Fibroblast of lung (primary cell): ENCODE measurements at regions not wholly inside any gene's neighbourhood (a gene's known extent, or its start where the extent isn't known, plus 50 kb on each side); places are given as distances from the start of the nearest gene placed in this dataset.

ENCODE experiments used
- DNase-seq, 2 donors: peaks; one replicate each; pipeline versions ENCODE4 v3.0.0 to v3.0.0-alpha.2; 2010; ENCODE audit warnings: low read depth in 2 of 2
- H2AFZ ChIP-seq: 2 replicates; pipeline ENCODE4 v1.5.1; 2012; ENCODE audit warnings: low read length, control low read depth, inconsistent platforms
- H3K27ac ChIP-seq: 2 replicates; pipeline ENCODE4 v1.5.1; 2011; ENCODE audit warnings: low read length, control low read depth; ENCODE audit not compliant: insufficient read depth
- H3K27me3 ChIP-seq: 2 replicates; pipeline ENCODE4 v1.5.1; 2011; ENCODE audit warnings: mild to moderate bottlenecking, low read length; ENCODE audit not compliant: control insufficient read depth, insufficient read depth
- H3K36me3 ChIP-seq: 2 replicates; pipeline ENCODE4 v1.5.1; 2011; ENCODE audit warnings: low read length; ENCODE audit not compliant: control insufficient read depth, insufficient read depth
- H3K4me1 ChIP-seq: 2 replicates; pipeline ENCODE4 v1.5.1; 2011; ENCODE audit warnings: low read length; ENCODE audit not compliant: control insufficient read depth, insufficient read depth; ENCODE audit errors: extremely low read depth
- H3K4me2 ChIP-seq: 2 replicates; pipeline ENCODE4 v1.5.1; 2011; ENCODE audit warnings: low read length, control low read depth; ENCODE audit not compliant: insufficient read depth; ENCODE audit errors: extremely low read depth
- H3K4me3 ChIP-seq, 4 experiments: fragments of 200-600 bp in 1 of 4; sonication (generic) in 1 of 4; replicated peaks in 1 of 4; 2 replicates each; pipeline ENCODE4 v1.5.1; 2011 to 2016; ENCODE audit warnings: low read length in 4 of 4, low read depth in 3 of 4, mild to moderate bottlenecking in 3 of 4, control low read depth in 2 of 4, inconsistent platforms in 1 of 4, mixed read lengths in 1 of 4; ENCODE audit not compliant: insufficient read depth in 1 of 4; ENCODE audit errors: control extremely low read depth in 1 of 4
- H3K79me2 ChIP-seq: 2 replicates; pipeline ENCODE4 v1.5.1; 2012; ENCODE audit warnings: mild to moderate bottlenecking, low read length, inconsistent platforms; ENCODE audit not compliant: control insufficient read depth, insufficient read depth
- H3K9ac ChIP-seq: 2 replicates; pipeline ENCODE4 v1.5.1; 2011; ENCODE audit warnings: mild to moderate bottlenecking, low read length, control low read depth; ENCODE audit not compliant: insufficient read depth
- H3K9me3 ChIP-seq: 2 replicates; pipeline ENCODE4 v1.5.1; 2012; ENCODE audit warnings: low read depth, low read length; ENCODE audit not compliant: control insufficient read depth, insufficient read depth
- H4K20me1 ChIP-seq: 2 replicates; pipeline ENCODE4 v1.5.1; 2011; ENCODE audit warnings: low read length; ENCODE audit not compliant: control insufficient read depth, insufficient read depth; ENCODE audit errors: extremely low read depth
- EZH2 ChIP-seq: IDR thresholded peaks from 2 replicates; pipeline ENCODE4 v1.5.1; 2012; ENCODE audit warnings: low read length, control low read depth, mild to moderate bottlenecking; ENCODE audit errors: missing control alignments
- TF ChIP-seq, protein P1 (sequence below), 2 donors: IDR thresholded peaks in 1 of 2; conservative IDR thresholded peaks in 1 of 2; 1 replicate in 1 of 2; 2 replicates in 1 of 2; pipeline ENCODE4 v1.5.1; 2011 to 2012; ENCODE audit warnings: low read length in 2 of 2, control low read depth in 1 of 2, inconsistent platforms in 1 of 2, low read depth in 1 of 2, mild to moderate bottlenecking in 1 of 2

DNA sequence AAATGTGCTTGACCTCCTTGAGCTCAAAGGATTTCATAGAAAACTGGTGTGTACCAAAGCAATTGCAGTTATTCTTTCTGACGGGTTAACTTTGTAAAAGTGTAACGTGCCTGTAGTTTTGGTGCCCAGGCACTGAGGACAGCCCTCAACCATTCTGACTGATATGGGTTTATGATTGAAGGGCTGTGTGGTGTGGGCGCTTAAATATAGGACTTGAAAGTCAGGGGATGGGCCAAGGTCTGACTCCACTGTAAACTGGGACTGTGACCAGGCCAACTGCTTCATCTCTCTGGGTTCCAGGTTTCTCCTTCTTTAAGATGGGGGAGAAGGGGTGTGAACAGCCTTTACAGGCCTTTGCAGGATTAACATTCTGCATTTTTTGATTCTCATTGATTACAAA, 191.1 kb upstream of the ARHGAP20 start:
- DNase-seq: no peak
- Histone ChIP-seq H3K79me2 (no peaks in the 10 kb centered on the region), H3K9me3 (no peaks in the 10 kb centered on the region), H3K9ac (no peak overlapping the region), H3K4me1 (peaks cover 7% of the 10 kb centered on the region), H3K4me3 (no peak overlapping the region), H3K27ac (no peak overlapping the region), H3K4me2 (no peak overlapping the region), H3K27me3 (no peaks in the 10 kb centered on the region), H3K36me3 (no peaks in the 10 kb centered on the region), H4K20me1 (no peaks in the 10 kb centered on the region), H2AFZ (no peak overlapping the region)
- TF ChIP-seq, protein P1, sequence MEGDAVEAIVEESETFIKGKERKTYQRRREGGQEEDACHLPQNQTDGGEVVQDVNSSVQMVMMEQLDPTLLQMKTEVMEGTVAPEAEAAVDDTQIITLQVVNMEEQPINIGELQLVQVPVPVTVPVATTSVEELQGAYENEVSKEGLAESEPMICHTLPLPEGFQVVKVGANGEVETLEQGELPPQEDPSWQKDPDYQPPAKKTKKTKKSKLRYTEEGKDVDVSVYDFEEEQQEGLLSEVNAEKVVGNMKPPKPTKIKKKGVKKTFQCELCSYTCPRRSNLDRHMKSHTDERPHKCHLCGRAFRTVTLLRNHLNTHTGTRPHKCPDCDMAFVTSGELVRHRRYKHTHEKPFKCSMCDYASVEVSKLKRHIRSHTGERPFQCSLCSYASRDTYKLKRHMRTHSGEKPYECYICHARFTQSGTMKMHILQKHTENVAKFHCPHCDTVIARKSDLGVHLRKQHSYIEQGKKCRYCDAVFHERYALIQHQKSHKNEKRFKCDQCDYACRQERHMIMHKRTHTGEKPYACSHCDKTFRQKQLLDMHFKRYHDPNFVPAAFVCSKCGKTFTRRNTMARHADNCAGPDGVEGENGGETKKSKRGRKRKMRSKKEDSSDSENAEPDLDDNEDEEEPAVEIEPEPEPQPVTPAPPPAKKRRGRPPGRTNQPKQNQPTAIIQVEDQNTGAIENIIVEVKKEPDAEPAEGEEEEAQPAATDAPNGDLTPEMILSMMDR (conservative IDR thresholded peaks at IDR 0.05 in 1 of 2, IDR thresholded peaks at IDR 0.05 in 1 of 2; ENCODE audit: low read depth in 1 of 2, low read length in 2 of 2): no peak
- no peak for TF ChIP-seq EZH2

DNA sequence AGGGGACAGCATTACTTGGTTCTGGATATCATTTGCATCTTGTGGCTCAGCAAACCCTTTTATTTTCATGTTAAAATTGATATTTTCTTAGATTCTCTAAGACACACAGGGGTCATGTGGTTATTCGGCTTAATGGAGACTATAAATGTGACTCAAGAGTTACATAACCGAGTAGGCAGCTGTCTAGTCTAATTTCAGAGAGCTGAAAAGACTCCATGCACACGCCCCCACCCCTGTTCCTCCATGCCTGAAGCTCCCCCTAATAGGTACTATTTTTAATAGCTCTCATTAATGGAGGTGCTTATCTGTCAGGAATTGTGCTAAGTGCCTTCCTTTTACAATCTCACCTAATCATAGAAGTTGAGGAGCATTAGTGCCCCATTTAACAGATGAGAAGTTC, 189.2 kb upstream of the ARHGAP20 start:
- TF ChIP-seq, protein P1 (conservative IDR thresholded peaks at IDR 0.05 in 1 of 2, IDR thresholded peaks at IDR 0.05 in 1 of 2; ENCODE audit: low read depth in 1 of 2, low read length in 2 of 2): no peak
- TF ChIP-seq EZH2: no peak

DNA sequence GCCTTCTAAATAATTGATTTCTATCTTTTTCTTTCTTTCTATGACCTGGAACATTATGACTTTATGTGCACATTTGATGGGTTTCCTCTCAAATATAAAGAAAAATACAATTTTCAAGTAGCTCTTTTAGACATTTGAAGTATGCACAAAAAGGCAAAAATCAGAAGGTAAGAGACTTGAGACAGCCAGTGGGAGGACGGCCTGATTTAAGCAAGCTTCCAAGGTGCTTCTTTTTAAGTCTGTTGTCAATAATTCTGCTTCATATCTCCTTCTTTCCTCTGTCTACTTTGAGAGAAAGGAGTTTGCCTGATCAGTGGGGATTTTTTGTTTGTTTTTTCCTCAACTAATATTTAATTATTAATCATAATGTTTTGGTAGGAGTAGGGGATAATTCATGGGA, 188.2 kb upstream of the ARHGAP20 start:
- Histone ChIP-seq H3K4me3 (no peak overlapping the region), H3K4me1 (peaks cover 12% of the 10 kb centered on the region), H3K36me3 (no peaks in the 10 kb centered on the region), H4K20me1 (no peaks in the 10 kb centered on the region), H3K27me3 (no peaks in the 10 kb centered on the region), H3K79me2 (no peaks in the 10 kb centered on the region), H3K9me3 (no peaks in the 10 kb centered on the region), H3K27ac (no peak overlapping the region), H2AFZ (no peak overlapping the region), H3K4me2 (no peak overlapping the region), H3K9ac (no peak overlapping the region)
- DNase-seq: no peak
- TF ChIP-seq, protein P1 (conservative IDR thresholded peaks at IDR 0.05 in 1 of 2, IDR thresholded peaks at IDR 0.05 in 1 of 2; ENCODE audit: low read depth in 1 of 2, low read length in 2 of 2): no peak
- no peak for TF ChIP-seq EZH2

More for the DNA sequence above, 189.2 kb upstream of the ARHGAP20 start:
- no peak for DNase-seq
- Histone ChIP-seq H3K9ac (no peak overlapping the region), H3K27ac (no peak overlapping the region), H2AFZ (no peak overlapping the region), H4K20me1 (no peaks in the 10 kb centered on the region), H3K27me3 (no peaks in the 10 kb centered on the region), H3K9me3 (no peaks in the 10 kb centered on the region), H3K4me2 (no peak overlapping the region), H3K79me2 (no peaks in the 10 kb centered on the region), H3K4me3 (no peak overlapping the region), H3K36me3 (no peaks in the 10 kb centered on the region), H3K4me1 (peaks cover 5% of the 10 kb centered on the region)
